Activated T-cell treated with anti-CD3 and anti-CD28 coated beads for 24 hours (primary cell): ENCODE measurements at regions not wholly inside any gene's neighbourhood (a gene's known extent, or its start where the extent isn't known, plus 50 kb on each side); places are given as distances from the start of the nearest gene placed in this dataset.

Experiments
- DNase-seq: peaks from one replicate; pipeline ENCODE4 v3.0.0-alpha.2; 2020; ENCODE audit warnings: low read depth

DNA sequence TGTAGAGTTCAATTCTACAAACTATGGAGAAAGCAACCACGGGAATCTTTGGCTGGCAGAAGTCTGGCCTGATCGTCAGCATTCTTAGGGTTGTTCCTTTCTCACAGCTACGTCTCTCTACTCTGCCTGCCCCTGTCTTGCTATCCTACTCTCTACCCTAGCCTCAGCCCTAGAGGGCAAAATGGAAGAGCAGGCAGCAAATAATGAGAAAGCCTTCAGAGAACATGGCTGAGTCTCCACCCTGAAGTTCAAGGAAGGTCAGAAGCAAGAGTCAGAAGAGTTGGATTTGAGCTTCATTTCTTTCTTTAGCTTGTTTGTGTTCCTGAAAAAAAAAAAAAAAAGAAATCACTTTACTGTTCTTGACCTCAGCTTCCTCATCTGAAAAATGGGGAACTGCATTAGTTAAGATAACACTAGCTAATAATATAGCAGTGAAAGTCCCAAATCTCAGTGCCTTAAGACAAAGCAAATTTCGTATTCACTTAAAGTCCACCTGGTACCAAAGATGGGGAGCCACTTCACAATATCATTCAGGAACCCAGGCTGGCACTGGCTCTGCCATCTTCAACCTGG, 50.2 kb upstream of the CCND2 start:
- no peak for DNase-seq

DNA sequence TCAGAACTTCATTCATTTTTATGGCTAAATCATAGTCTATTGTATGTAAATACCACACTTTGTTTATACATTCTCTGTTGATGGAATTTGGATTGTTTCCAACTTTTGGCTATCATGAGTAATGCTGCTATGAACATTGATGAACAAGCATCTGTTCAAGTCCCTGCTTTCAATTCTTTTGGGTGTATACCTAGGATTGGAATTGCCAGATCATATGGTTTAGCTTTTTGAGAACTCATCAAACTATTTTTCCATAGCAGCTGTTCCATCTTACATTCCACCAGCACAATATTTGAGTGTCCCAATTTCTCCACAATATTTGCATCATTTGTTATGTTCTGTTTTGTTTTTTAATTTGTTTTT, 52.3 kb upstream of the CCND2 start:
- DNase-seq, result no peak

DNA sequence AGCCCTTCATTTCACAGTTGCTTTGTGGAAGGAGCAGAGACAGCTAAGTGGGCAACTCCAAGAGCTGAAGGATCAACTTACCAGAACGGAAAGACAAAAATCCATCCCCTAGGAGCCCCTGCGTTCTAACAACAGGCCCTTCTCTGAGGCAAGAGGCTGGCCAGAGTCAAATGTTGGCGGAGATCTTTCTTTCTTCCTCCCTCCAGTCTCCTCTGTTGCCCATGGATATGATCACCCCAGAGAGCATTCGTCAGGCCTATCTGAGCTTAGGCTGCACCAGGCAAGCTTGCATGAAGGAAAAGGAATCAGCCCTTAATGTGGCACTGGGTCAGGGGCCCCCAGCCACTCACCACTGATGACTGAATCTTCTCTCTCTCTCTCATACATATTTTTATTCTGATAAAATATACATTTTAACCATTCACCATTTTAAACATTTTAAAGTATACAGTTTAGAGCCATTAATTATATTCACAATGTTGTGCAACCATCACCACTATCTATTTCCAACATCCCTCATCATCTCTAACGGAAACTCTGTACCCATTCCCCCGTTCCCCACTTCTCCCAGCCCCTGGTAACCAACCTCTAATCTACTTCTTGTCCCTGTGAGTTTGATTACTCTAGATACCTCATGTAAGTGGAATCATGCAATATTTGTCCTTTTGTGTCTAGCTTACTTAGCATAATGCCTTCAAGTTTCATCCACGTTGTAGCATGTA, 52.9 kb upstream of the CCND2 start:
- DNase-seq, result no peak

DNA sequence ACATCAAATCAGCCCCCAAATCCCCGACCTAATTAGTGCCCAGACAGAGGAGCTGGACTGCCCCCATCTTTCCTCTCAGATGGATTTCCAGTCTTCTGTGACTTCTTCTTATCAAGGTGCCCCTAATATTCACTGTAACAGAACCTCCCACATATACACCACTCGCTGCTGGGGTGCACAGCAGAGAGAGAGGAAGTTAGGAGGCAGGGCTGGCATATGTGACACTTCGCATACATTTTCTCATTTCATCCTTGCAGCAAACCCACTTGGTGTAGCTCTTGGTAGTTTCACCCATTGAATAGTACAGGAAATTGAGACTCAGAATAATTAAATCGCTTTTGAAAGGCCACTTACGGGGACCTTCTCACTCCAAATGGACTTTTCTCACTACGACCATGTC, 56.5 kb upstream of the CCND2 start:
- no peak for DNase-seq

DNA sequence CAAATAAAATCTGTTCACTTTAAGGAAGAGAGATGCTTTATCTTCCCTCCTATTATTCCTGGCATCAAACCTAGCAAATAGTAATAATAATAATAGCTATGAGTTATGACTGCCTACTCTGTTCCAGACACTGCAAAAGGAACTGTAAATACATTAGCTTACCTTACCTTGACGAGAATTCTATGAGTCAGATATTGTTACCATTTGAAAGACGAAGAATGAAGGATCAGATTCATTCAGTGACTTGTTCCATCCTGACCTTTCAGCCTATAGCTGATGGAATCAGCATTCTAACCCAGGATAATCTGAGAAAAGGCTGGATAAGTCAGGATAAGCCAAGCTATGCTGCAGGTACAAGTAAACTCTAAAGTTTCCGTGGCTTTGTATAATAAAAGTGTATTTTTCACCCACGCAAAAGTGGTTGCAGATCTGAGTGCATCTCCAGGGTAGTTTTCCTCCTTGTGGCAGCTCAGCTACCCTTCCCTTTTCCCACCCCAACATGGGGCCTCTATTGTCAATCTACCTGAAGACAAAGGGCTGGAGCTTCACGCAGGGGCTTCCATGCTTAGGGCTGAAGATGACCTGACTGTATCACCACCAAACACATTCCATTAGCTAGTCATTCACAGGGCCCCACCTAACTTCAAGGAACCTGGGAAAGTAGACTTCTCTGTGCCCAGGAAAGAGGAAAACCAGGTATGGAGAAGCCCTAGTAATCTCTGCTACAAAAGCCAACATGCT, 57.2 kb upstream of the CCND2 start:
- no peak for DNase-seq

DNA sequence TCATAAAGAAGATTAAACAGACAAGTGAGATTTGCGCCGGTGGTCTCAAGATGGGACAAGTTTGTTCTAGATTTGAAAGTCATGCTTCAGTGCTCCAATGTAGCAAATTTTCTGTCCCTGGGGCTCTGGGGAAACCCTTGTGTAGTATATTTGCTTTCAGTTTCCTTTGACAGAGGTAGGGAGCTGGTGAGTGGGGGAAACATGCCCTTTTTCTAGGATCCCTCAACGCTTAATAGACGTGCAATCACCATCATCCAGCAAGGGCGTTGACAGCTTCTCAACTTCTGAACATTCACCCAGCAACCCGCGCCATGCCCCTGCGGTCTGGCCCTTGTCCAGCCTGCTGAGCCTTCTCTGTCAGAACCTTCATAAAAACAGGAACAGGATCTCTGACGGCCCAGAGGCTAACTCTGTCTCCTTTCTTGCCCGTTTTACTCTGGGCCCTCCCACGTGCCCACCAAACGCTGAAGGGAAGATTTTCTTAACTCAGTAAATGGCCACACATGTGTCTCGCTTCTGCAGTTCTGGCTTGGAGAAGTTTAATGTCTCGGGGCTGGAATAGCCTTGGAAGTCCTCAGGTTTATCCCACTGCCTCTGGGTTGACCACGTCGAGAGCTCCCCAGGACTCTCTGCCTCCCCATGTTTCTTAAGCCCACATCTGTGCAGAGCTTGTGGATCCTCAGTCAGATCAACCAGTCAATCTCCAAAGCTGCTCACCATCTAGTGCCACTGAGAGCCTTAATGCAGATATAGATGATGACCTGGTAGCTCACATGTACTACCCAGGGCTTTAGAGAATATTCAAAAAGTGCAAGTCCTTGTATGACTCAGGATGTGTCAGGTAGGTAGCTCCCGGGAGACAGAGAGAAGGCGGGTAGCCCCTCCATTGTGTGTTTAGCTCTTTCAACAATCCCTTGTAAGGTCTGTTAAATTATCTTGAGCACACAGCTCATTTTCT, 58.1 kb upstream of the CCND2 start:
- no peak for DNase-seq

DNA sequence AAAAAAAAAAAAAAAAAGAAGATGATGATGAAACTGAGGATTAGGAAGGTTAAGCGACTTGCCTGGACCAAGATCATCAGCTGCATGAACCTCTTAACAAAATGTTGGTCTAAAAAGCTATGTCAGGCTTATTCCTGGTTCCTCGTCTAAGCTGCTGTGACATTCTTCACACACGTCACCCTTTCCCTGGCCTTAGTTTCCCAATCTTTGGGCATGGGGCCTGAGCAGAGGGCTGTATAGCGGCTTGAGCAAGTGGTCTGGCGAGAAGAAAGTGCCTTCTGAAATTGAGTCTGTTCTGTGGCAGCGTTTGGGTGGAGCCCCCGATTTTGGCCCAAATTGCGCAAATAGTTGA, 58.7 kb upstream of the CCND2 start:
- no peak for DNase-seq

DNA sequence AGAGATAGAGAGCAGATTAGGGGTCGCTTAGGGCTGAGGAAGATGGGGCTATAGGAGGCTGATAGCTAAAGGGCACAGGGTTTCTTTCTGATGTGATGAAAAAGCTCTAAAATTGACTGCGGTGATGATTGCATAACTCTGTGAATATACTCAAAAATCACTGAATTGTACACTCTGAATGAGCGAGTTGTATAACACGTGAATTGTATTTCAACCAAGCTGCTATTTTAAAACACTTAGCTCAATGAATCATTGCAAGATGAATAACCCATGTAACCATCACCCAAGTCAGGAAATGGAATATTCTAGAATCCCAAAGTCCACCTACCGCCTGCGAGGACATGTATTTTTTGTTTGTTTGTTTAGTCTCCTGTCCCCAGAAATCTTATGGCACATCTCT, 60.1 kb upstream of the CCND2 start:
- DNase-seq, result no peak

DNA sequence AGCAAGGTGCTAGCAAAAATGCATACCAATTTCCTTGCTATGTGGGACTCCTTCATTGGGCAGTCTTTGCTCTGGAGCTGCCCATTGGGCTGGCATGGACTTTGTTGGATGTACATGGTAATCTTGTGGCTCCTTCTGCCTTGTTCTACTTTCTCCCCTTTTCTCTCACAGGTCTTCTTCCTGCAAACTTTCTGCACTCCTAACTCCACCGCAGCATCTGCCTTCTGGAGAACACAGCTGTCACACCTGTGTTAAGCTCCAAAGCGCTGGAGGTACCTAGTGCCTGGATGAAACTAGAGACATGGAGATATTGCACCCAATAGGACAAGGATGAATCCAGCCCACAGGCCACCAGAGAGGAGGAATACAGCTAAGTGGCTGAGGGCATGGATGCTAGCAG, 60.7 kb upstream of the CCND2 start:
- DNase-seq, result no peak

DNA sequence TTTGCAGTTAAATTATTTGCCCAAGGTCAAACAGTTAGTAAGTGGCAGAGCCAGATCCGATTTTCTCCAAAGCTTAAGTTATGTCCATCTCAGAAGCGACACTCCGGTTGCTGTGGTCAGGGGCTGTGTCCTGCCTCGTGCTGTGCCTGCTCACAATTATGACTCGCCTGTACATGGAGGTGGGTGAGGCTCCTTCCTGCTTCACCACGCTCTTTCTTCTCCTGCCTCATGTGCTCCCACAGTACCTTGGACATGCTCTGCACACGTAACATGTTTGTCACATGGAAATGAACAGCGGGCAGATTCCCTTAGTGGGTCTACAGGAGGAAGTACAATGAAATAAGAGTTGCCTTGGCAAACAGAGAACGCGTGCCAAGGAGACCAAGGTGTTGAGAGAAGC, 62.2 kb upstream of the CCND2 start:
- no peak for DNase-seq

DNA sequence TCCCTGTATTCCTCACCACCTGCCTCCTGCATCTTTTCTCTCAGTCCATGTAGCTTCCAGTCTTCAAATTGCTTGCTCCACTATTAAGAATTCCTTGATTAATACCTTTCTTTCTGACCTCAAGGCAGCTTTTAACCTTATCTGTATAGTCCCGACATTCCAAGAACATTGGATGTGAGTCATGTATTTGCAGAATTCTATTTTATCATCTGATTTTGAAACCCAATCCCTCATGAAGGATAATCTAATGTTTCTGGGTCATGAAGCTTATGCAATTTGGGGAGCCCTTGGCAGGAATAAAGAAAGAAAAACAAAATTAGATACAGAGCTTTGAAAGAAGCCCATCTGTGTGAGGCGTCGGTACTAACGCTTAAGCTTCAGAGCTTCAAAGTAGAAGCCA, 63.4 kb upstream of the CCND2 start:
- DNase-seq, result no peak

DNA sequence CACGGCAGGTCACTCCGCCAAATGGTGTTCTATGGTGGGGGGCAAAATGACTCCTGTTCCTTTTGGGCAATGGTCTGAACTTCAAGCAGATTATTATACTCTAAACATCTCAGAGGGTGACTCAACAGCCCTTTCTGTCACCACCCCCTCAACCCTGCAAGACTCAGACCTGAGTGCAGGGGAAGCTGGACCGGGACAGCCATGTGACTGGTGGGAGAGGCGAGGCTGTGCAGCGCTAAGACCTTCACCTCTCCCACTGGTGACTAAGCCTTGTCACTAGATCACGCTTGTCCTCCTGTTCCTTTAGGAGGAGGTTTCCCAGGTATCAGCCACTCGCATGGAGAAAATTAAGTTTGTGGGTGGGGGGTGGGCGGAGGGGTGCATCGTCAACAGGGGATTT, 67.1 kb upstream of the CCND2 start:
- no peak for DNase-seq

DNA sequence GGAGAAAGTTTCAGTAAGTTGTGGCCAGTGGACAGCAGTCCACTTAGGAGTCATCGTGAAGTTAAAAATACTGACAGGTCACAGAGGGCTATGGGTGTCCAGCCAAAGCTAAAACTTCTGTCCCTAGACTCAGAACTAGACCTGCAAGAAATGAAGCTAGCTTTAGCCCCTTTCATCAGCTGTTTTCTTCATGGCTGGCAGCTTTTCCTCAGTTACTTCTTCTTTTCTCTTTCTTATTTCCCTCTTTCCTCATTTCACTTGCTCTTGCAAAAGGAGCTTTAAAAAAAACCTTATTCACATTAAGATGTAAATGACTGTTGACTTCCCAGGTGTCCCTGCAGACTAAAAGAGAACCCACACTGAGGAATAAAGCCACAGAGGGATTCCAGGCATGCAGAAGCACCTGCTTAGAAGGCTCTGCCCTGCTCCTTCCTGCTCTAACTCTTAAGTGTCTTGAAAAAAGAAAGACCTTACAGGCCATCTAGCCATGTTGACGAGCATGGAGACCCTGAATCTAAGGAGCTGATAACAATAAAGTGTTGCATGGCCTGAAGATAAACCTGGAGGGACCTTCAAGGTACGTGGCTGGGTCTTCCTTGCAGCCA, 69.7 kb upstream of the CCND2 start:
- DNase-seq, result no peak

DNA sequence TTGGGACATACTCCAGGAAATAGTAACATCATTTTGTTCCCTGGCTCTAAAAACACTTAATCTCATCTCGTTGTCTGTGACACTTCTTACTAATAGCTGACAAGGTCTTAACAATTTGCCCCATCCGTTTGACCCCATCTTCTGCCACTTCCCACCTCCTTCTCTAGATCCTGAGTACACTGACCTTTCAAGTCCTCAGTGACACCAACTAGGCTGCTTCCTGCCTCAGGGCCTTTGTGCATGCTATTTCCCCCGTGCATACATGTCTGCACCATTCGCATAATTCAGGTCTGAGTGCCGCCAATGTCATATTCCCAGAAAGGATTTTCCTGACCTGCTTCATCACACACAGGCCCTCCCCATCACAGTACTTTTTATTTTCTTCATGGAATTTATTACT, 70.6 kb upstream of the CCND2 start:
- no peak for DNase-seq

DNA sequence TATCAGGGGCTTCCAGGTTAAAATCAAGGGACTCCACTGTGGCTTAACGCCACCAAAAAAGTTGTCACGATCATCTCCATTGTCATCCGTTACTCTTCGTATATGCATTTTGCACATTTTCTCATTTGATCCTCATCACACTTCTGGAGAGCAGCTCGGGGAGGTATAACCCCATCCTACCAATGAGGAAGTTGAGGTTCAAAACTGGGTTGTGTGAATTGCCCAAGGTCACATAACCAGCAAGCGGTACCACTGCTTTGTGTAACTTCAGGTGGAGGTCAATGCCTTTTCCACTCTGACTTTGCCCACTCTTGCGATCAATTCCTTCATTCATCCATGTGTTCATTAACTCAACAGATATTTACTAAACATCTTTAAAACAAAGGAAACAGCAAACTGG, 71.1 kb upstream of the CCND2 start:
- DNase-seq, result no peak

DNA sequence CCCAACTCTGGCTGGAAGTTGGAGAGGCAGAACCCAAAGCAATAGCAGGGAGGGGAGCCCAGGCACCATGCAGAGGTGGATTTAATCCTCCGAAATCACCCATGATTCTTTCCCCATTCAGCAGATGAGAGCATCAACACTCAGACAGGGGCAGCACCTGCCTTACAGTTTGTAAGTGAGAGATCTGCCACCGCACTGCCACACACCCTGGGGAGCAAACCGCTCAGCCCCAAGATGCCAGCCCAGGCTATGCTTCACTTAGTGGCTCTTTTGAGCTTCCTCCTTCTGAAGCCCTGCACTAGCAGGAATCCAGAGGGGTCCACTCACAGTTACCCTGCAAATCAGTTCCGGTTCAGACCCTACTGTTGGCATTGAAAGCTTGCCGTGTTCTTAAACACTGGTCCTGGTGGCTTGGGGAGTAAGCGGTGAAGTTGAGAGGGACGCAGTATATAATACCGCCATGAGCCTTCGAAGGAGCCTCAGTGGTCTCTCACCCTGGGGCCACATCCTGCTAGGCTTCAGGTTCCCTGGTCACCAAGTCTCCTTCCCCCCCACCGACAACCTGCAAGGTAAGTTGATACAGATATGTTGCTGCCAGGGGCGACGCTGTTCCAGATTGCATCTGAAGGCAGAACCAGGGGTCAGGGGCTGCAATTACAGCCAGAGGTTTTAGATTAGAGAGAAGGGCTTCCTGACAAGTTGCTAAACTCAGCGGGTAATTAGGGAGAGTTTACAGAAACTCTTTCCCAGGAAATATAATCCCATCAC, 72.0 kb upstream of the CCND2 start:
- DNase-seq, result no peak

DNA sequence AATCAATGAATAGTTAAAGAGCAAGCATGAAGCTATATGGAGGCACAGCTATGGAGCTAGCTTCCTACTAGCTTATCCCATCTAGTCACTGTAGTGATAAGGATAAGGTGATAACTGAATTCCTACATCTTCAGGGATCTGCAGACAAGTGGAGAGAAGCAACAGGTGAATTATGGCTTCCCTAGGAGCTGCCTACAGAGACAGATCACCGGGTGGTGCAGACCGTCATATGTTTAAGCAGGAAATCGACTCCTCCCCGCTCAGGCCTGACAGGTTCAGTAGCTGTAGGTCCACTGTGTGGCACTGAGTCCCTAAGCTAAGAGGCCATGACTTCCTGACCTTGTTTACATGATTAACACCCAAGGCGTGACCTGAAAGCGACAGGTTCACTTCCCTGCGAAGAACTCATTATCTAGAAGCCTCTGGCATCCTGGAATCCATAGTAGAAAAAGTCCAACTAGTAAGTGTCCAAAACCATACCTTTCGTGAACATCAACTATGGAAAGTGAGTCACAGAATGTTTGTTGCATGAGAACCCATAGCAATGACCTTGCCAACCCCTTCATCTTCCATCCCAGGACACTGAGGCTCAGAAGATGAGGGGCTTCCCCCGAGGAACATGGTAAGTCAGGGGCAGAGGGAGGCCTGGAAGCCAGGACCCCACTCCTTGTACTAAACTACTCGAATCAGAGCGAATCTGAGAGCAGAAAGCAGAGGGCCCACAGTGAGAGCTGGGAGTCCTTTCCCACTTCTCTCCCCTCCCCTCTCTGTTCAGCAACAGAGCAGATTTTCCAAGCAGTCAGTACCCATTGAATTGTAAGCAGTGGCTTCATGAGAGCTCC, 75.4 kb upstream of the CCND2 start:
- no peak for DNase-seq

DNA sequence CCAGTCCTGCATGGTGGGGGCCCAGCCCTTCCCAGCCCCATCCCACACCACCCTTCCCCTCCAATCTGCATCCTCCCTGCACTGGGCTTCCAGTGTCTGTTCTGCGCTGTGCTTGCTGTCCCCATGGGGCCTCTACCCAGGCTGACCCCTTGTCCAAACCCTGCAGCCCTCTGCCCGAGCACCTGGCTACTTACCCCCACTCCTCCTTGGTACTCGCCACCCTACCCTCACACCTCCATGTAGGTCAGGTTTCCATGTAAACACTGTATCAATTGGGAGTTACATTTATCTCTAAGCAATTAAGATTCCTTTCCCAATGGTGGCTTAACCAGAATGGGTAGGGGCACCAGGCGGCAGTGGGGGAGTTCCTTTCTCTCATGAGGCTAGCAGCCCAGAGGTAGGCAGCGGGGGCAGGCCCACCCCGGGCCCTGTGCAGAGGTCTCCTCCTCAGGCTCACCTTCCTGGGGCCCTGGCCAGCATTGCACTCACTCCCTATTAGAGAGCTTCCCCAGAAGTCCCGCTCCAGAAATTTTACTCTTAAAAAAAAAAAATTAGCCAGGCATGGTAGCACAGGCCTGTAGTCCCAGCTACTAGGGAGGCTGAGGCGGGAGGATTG, 76.6 kb upstream of the CCND2 start:
- no peak for DNase-seq

DNA sequence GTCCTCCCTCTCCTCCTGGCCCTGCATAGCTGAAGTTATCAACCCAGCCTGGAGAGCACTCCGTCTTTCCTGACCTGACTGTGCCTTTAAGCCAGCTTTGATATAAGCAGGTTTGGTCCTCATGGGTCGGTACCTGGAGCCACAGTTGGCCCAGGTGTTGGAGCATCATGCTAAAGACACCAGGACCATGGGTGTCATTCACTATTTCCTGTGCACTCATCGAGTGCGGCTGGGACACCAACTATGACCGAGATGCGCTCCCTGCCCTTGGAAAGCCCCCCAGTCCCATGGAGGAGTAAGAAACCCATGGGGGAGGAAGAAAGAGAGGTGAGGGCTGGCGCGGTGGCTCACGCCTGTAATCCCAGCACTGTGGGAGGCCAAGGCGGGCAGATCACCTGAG, 78.9 kb upstream of the CCND2 start:
- no peak for DNase-seq

DNA sequence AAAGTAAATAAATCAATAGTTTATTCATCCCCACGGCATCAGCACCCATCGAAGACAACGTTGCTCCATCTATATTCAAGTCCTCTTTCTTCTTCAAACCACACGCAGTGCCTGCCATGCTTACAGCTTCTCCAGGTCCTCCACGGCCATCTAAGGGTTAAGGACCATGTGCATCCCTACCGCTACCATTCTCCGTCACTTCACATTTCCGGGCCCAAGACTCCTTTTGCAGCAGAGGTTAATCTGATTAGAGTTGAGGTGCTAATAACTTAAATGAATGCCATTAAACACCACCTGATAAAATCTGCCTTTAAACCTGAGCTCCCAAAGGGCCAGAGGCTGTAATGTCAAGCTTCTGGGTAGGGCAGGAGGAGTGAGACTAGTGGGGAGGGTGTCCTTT, 79.7 kb upstream of the CCND2 start:
- DNase-seq, result no peak
